HUES48 (cell line): ENCODE measurements at regions not wholly inside any gene's neighbourhood (a gene's known extent, or its start where the extent isn't known, plus 50 kb on each side); places are given as distances from the start of the nearest gene placed in this dataset.
"Not testable (repeated sequence)": the region's sequence is repeated elsewhere in the genome, so short reads cannot be mapped to it uniquely, and the experiment has no call there.

Experiments used
- H3K27ac ChIP-seq: one replicate; pipeline ENCODE4 v1.7.0; 2013; ENCODE audit warnings: low read depth, low read length, inconsistent platforms
- H3K27me3 ChIP-seq: 2 replicates; pipeline ENCODE4 v1.6.1; 2013; ENCODE audit warnings: mild to moderate bottlenecking, low read length; ENCODE audit not compliant: control insufficient read depth, insufficient read depth
- H3K36me3 ChIP-seq: 2 replicates; pipeline ENCODE4 v1.6.1; 2013; ENCODE audit warnings: low read length; ENCODE audit not compliant: control insufficient read depth, insufficient read depth
- H3K4me1 ChIP-seq: 2 replicates; pipeline ENCODE4 v1.6.1; 2013; ENCODE audit warnings: mild to moderate bottlenecking, low read length; ENCODE audit not compliant: control insufficient read depth, insufficient read depth
- H3K4me3 ChIP-seq: 2 replicates; pipeline ENCODE4 v1.5.1; 2013; ENCODE audit warnings: mild to moderate bottlenecking, low read depth, low read length
- H3K9ac ChIP-seq: 2 replicates; pipeline ENCODE4 v1.6.1; 2013; ENCODE audit warnings: mild to moderate bottlenecking, low read depth, low read length, moderate library complexity
- H3K9me3 ChIP-seq: 2 replicates; pipeline ENCODE4 v1.6.1; 2013; ENCODE audit warnings: low read length; ENCODE audit not compliant: control insufficient read depth, insufficient read depth

DNA sequence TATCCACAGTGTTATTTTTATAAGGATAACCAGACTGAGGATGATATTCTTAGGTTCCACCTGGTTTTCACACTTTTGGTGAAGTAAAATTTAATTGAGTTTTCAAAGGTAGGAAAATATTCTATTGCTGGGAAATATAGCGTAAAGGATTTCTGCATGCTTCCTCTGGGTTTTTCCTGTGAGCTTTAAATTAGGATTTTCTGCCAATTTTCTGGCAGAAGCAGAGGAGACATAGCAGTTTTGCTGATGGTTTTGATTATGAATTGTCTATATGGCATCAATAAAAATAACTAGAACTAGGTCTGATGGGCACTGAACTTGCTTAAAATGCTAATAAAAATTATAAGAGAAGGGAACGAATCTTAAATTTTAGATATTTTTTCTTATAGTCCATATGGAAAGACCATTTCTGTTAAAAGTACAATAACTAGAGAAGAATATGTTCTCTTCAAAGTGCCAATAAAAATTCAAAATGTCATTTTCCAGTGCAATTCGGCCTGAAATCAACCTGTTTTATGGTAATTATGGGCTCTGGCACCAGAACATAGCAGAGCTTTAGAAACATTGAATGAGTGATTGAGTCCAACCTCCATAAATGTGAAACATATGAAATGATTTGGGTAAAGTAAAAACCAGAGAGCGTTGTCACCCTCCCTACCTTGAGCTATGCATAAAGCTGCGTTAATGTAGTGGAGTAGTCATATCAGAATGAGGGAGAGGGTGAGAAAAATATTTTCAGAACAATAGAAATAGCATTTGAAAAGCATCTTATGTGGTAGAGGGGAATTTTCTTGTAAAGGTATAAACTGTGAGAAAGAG is 279.7 kb downstream of the SPRY1 start:
- Histone ChIP-seq H3K27me3 (no peaks in the 10 kb centered on the region), H3K36me3 (no peaks in the 10 kb centered on the region), H3K4me1 (peaks cover 13% of the 10 kb centered on the region; the same call in 1 of the 2 replicates), H3K4me3 (no peak overlapping the region), H3K9ac (no peak overlapping the region), H3K27ac (no peak overlapping the region), H3K9me3 (no peaks in the 10 kb centered on the region)

- H3K27me3 ChIP-seq: no peaks in the 10 kb centered on the region
- no peak overlapping the region for H3K9ac ChIP-seq
- H3K4me1 ChIP-seq: peaks cover 13% of the 10 kb centered on the region; the same call in 1 of the 2 replicates
- no peaks in the 10 kb centered on the region for H3K9me3 ChIP-seq
- no peak overlapping the region for H3K27ac ChIP-seq
- H3K36me3 ChIP-seq: no peaks in the 10 kb centered on the region
- no peak overlapping the region for H3K4me3 ChIP-seq
Observed at GRCh38 chr4:123676890-123677229, 280.3 kb downstream of the SPRY1 start.

GRCh38 chr4:123682931-123683330 is 286.3 kb downstream of the SPRY1 start:
- H3K4me1 ChIP-seq: no peaks in the 10 kb centered on the region
- H3K36me3 ChIP-seq: no peaks in the 10 kb centered on the region
- H3K9me3 ChIP-seq: peaks cover 4% of the 10 kb centered on the region; the same call in 1 of the 2 replicates
- H3K4me3 ChIP-seq: no peak overlapping the region
- no peak overlapping the region for H3K27ac ChIP-seq
- H3K9ac ChIP-seq: no peak overlapping the region
- no peaks in the 10 kb centered on the region for H3K27me3 ChIP-seq

- H3K36me3 ChIP-seq, H3K27ac ChIP-seq, H3K9ac ChIP-seq, H3K27me3 ChIP-seq, H3K4me1 ChIP-seq, H3K4me3 ChIP-seq: not testable (repeated sequence)
- peaks cover 20% of the 10 kb centered on the region for H3K9me3 ChIP-seq
Observed at GRCh38 chr4:123684937-123685336, 288.3 kb downstream of the SPRY1 start.

DNA sequence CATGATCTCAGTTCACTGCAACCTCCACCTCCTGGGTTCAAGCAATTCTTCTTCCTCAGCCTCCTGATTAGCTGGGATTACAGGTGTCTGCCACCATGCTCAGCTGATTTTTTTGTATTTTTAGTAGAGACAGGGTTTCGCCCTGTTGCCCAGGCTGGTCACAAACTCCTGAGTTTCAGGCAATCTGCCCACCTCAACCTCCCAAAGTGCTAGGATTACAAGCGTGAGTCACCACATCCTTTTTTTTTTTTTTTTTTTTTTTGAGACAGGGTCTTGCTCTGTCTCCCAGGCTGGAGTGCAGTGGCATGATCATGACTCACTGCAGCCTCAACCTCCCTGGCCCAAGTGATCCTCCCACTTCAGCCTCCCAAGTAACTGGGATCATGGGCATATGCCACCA is 298.9 kb downstream of the SPRY1 start:
- not testable (repeated sequence) for H3K4me1 ChIP-seq, H3K9me3 ChIP-seq, H3K27ac ChIP-seq, H3K9ac ChIP-seq, H3K27me3 ChIP-seq, H3K36me3 ChIP-seq, H3K4me3 ChIP-seq

DNA sequence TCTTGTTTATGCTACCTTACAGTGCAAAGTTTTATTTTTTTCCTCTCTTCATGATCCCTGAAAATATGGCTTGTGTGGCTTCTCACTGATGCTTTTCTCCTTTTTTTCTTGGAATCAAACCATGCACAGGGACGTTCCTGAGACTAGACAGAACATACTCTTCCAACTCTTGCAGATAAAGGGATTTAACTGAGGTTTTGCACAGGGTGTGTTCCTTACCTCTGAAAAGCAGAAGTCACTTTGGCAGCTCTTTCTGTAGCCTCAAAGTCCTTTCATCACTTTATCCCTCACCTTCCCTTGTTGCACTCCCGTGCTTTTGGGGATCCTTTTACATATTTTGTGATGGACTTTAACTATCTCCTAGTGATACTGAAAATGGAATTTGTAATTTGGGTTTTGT is 300.1 kb downstream of the SPRY1 start:
- no peak overlapping the region for H3K27ac ChIP-seq
- H3K36me3 ChIP-seq: no peaks in the 10 kb centered on the region
- no peaks in the 10 kb centered on the region for H3K4me1 ChIP-seq
- H3K9ac ChIP-seq: no peak overlapping the region
- no peaks in the 10 kb centered on the region for H3K9me3 ChIP-seq
- H3K4me3 ChIP-seq: no peak overlapping the region
- no peaks in the 10 kb centered on the region for H3K27me3 ChIP-seq

GRCh38 chr4:123698556-123698955 is 302.0 kb downstream of the SPRY1 start:
- Histone ChIP-seq H3K27me3 (no peaks in the 10 kb centered on the region), H3K4me3 (no peak overlapping the region), H3K9ac (no peak overlapping the region), H3K27ac (no peak overlapping the region), H3K36me3 (no peaks in the 10 kb centered on the region), H3K4me1 (no peaks in the 10 kb centered on the region), H3K9me3 (no peaks in the 10 kb centered on the region)

GRCh38 chr4:123699880-123700771 is 303.5 kb downstream of the SPRY1 start:
- H3K4me1 ChIP-seq: no peaks in the 10 kb centered on the region
- H3K27ac ChIP-seq: no peak overlapping the region
- H3K9me3 ChIP-seq: no peaks in the 10 kb centered on the region
- H3K4me3 ChIP-seq: no peak overlapping the region
- H3K9ac ChIP-seq: no peak overlapping the region
- H3K36me3 ChIP-seq: no peaks in the 10 kb centered on the region
- H3K27me3 ChIP-seq: no peaks in the 10 kb centered on the region

DNA sequence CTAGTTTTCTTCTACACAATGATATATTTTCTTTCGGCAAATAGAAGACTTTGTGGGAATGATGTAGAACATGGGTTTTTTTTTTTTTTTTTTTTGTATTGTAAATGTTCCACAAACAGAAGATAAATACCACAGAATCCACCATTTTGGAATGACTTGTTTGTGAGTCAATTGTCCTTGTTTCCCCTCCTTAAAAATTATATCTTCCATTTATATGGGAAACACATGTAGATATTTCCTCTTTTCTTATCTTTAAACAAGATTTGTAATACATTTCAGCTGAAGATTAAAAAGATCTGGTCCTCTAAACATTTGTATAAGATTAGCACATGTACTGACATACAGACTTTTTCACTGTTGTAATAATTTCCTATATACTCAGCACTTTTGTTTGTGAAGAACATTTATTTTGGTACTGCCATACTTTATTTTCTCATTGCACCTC is 304.6 kb downstream of the SPRY1 start:
- H3K9ac ChIP-seq: no peak overlapping the region
- no peaks in the 10 kb centered on the region for H3K36me3 ChIP-seq
- no peaks in the 10 kb centered on the region for H3K27me3 ChIP-seq
- H3K4me3 ChIP-seq: no peak overlapping the region
- no peaks in the 10 kb centered on the region for H3K9me3 ChIP-seq
- H3K4me1 ChIP-seq: no peaks in the 10 kb centered on the region
- H3K27ac ChIP-seq: no peak overlapping the region

GRCh38 chr4:123705419-123705818 is 308.8 kb downstream of the SPRY1 start:
- Histone ChIP-seq H3K4me1 (no peaks in the 10 kb centered on the region), H3K27me3 (no peaks in the 10 kb centered on the region), H3K9me3 (no peaks in the 10 kb centered on the region), H3K4me3 (no peak overlapping the region), H3K9ac (no peak overlapping the region), H3K36me3 (no peaks in the 10 kb centered on the region), H3K27ac (no peak overlapping the region)

DNA sequence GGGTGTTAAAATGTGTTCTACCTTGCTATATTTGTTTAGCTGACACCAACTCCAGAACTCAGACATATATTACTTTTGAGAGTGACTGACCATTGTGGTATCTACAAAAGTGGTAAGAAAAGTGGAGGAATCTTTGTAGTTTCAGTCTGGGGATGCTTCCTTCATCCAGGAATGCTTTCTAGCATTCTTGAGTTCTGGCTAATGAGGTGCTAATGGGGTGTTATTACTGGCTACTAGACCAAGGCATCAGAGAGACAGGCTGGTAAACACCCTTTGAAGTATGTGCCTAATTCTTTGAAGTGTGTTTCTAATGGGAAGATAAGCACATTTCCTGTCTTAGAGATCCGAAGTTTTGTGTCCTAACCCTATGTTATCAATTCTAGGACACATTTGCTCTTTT is 310.4 kb downstream of the SPRY1 start:
- Histone ChIP-seq H3K27me3 (no peaks in the 10 kb centered on the region), H3K4me3 (no peak overlapping the region), H3K36me3 (no peaks in the 10 kb centered on the region), H3K9ac (no peak overlapping the region), H3K27ac (no peak overlapping the region), H3K9me3 (no peaks in the 10 kb centered on the region), H3K4me1 (no peaks in the 10 kb centered on the region)
